B cell (primary cell): ENCODE measurements at regions not wholly inside any gene's neighbourhood (a gene's known extent, or its start where the extent isn't known, plus 50 kb on each side); places are given as distances from the start of the nearest gene placed in this dataset.

Experiments used
- ATAC-seq: fragments of 200-7000 bp; cut with Tn5 transposase; one replicate; pipeline ENCODE4 v1.10.0; 2021; ENCODE audit warnings: low read depth, mild to moderate bottlenecking, moderate number of reproducible peaks, moderate library complexity
- CTCF ChIA-PET: fragments of 350-600 bp; sonication (Branson Sonifier 250); formaldehyde crosslinking; loops from one replicate; lab custom pipeline; 2021; ENCODE audit warnings: antibody characterized with exemption, inconsistent platforms; lab: Charles Lee
- POLR2A ChIA-PET: fragments of 350-600 bp; sonication (Branson Sonifier 250); formaldehyde crosslinking; loops from one replicate; lab custom pipeline; 2021; ENCODE audit warnings: antibody characterized with exemption; lab: Charles Lee
- DNase-seq: peaks from one replicate; pipeline ENCODE4 v3.0.0; 2013
- H2AFZ ChIP-seq: 2 replicates; pipeline ENCODE4 v1.6.1; 2012; ENCODE audit warnings: mild to moderate bottlenecking, low read depth, low read length; ENCODE audit not compliant: insufficient read depth, poor library complexity, severe bottlenecking
- H3K27ac ChIP-seq, 2 donors: 1 replicate in 1 of 2; 2 replicates in 1 of 2; pipeline ENCODE4 v1.5.1; 2012 to 2013; ENCODE audit warnings: low read length in 2 of 2, mild to moderate bottlenecking in 2 of 2, moderate library complexity in 1 of 2
- H3K27me3 ChIP-seq, 4 experiments: fragments of 200-600 bp in 1 of 4; sonication (generic) in 1 of 4; replicated peaks in 1 of 4; 1 replicate in 2 of 4; 2 replicates in 2 of 4; pipeline versions ENCODE4 v1.6.1 to v1.7.0; 2013 to 2016; ENCODE audit warnings: low read length in 3 of 4, mild to moderate bottlenecking in 2 of 4, mixed read lengths in 1 of 4, moderate library complexity in 1 of 4; ENCODE audit not compliant: insufficient read depth in 4 of 4, control insufficient read depth in 3 of 4; ENCODE audit errors: control extremely low read depth in 1 of 4
- H3K36me3 ChIP-seq, 2 experiments: replicated peaks in 1 of 2; 1 replicate in 1 of 2; 2 replicates in 1 of 2; pipeline versions ENCODE4 v1.6.1 to v1.7.1; 2013; ENCODE audit warnings: low read length in 1 of 2; ENCODE audit not compliant: insufficient read depth in 2 of 2, control insufficient read depth in 1 of 2; ENCODE audit errors: control extremely low read depth in 1 of 2, extremely low read depth in 1 of 2
- H3K4me1 ChIP-seq, 2 donors: fragments of 200-600 bp in 1 of 2; sonication (generic) in 1 of 2; 1 replicate in 1 of 2; 2 replicates in 1 of 2; pipeline versions ENCODE4 v1.5.1 to v1.6.1; 2013 to 2017; ENCODE audit warnings: low read length in 2 of 2; ENCODE audit not compliant: control insufficient read depth in 2 of 2, insufficient read depth in 2 of 2
- H3K4me2 ChIP-seq: replicated peaks from 2 replicates; pipeline ENCODE3; 2012; ENCODE audit warnings: mild to moderate bottlenecking, low read depth, low read length; ENCODE audit not compliant: poor library complexity, severe bottlenecking
- H3K4me3 ChIP-seq, 5 experiments: fragments of 200-600 bp in 1 of 5; sonication (generic) in 1 of 5; 1 replicate in 3 of 5; 2 replicates in 2 of 5; pipeline versions ENCODE4 v1.5.1 to v1.7.0; 2011 to 2016; ENCODE audit warnings: low read length in 4 of 5, mild to moderate bottlenecking in 4 of 5, low read depth in 2 of 5, control low read depth in 1 of 5, moderate library complexity in 1 of 5; ENCODE audit not compliant: insufficient read depth in 1 of 5; ENCODE audit errors: control extremely low read depth in 1 of 5, extremely low read depth in 1 of 5
- H3K79me2 ChIP-seq: fragments of 200-600 bp; sonication (generic); one replicate; pipeline ENCODE4 v1.6.0; 2016; ENCODE audit warnings: low read length; ENCODE audit not compliant: control insufficient read depth, insufficient read depth
- H3K9ac ChIP-seq: fragments of 200-600 bp; sonication (generic); 2 replicates; pipeline ENCODE4 v1.6.1; 2017; ENCODE audit warnings: mild to moderate bottlenecking, low read length, moderate library complexity
- H3K9me3 ChIP-seq, 3 donors: one replicate each; pipeline versions ENCODE4 v1.6.1 to v1.7.1; 2013; ENCODE audit warnings: low read length in 2 of 3; ENCODE audit not compliant: control insufficient read depth in 2 of 3, insufficient read depth in 1 of 3; ENCODE audit errors: control extremely low read depth in 1 of 3
- H4K20me1 ChIP-seq: 2 replicates; pipeline ENCODE4 v1.6.0; 2012; ENCODE audit warnings: mild to moderate bottlenecking, low read length; ENCODE audit not compliant: insufficient read depth, control insufficient read depth, poor library complexity, severe bottlenecking
- H3K27ac Mint-ChIP-seq: one replicate; pipeline ENCODE4 v1.8.0; 2021; ENCODE audit warnings: mixed read lengths
- H3K27me3 Mint-ChIP-seq: one replicate; pipeline ENCODE4 v1.8.0; 2021; ENCODE audit warnings: mixed read lengths
- H3K4me1 Mint-ChIP-seq: one replicate; pipeline ENCODE4 v1.8.0; 2021; ENCODE audit warnings: mixed read lengths
- H3K4me3 Mint-ChIP-seq: one replicate; pipeline ENCODE4 v1.8.0; 2021; ENCODE audit warnings: mixed read lengths
- H3K9me3 Mint-ChIP-seq: one replicate; pipeline ENCODE4 v1.8.0; 2022; ENCODE audit warnings: mixed read lengths; ENCODE audit not compliant: insufficient read depth
- EZH2 ChIP-seq: IDR thresholded peaks from 2 replicates; pipeline ENCODE4 v1.6.1; 2012; ENCODE audit warnings: borderline replicate concordance, low read depth, mild to moderate bottlenecking, moderate library complexity, low read length; ENCODE audit not compliant: insufficient read depth, poor library complexity, severe bottlenecking
- WGBS: methylation state at CpG from one replicate; pipeline ENCODE4 v1.1.5; 2013; ENCODE audit warnings: missing lambda C conversion rate; ENCODE audit not compliant: insufficient coverage; 5-methylcytosine and 5-hydroxymethylcytosine counted together
- intact Hi-C: fragments of 100-400 bp; cut with micrococcal nuclease; formaldehyde crosslinking; loops from one replicate; pipeline ENCODE4 v1.10.0; 2022
- TF ChIP-seq, protein P1 (sequence below): fragments of 200-600 bp; IDR thresholded peaks from one replicate; pipeline ENCODE4 v1.8.0; 2022; ENCODE audit warnings: antibody characterized with exemption, mild to moderate bottlenecking

- TF ChIP-seq, protein P1, sequence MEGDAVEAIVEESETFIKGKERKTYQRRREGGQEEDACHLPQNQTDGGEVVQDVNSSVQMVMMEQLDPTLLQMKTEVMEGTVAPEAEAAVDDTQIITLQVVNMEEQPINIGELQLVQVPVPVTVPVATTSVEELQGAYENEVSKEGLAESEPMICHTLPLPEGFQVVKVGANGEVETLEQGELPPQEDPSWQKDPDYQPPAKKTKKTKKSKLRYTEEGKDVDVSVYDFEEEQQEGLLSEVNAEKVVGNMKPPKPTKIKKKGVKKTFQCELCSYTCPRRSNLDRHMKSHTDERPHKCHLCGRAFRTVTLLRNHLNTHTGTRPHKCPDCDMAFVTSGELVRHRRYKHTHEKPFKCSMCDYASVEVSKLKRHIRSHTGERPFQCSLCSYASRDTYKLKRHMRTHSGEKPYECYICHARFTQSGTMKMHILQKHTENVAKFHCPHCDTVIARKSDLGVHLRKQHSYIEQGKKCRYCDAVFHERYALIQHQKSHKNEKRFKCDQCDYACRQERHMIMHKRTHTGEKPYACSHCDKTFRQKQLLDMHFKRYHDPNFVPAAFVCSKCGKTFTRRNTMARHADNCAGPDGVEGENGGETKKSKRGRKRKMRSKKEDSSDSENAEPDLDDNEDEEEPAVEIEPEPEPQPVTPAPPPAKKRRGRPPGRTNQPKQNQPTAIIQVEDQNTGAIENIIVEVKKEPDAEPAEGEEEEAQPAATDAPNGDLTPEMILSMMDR = no peak
- no peak for TF ChIP-seq EZH2
- H3K9me3 ChIP-seq = no peaks in the 10 kb centered on the region
- Mint-ChIP-seq H3K4me3 (no peak overlapping the region), H3K27me3 (no peaks in the 10 kb centered on the region), H3K27ac (no peak overlapping the region), H3K4me1 (no peaks in the 10 kb centered on the region), H3K9me3 (peaks cover 3% of the 10 kb centered on the region)
- intact Hi-C loops = no loop called here
- no peak overlapping the region for H3K27ac ChIP-seq
- ATAC-seq = no peak
- no peaks in the 10 kb centered on the region for H3K36me3 ChIP-seq
- H3K79me2 ChIP-seq = no peaks in the 10 kb centered on the region
- POLR2A ChIA-PET = no interaction called here
- CTCF ChIA-PET = no interaction called here
- H4K20me1 ChIP-seq = no peaks in the 10 kb centered on the region
- no peak overlapping the region for H2AFZ ChIP-seq
- 100% methylated on average over 1 of the region's 6 CpGs for WGBS
- no peak overlapping the region for H3K4me2 ChIP-seq
- H3K4me3 ChIP-seq = no peak overlapping the region
- H3K9ac ChIP-seq = no peak overlapping the region
- H3K4me1 ChIP-seq = no peaks in the 10 kb centered on the region
- H3K27me3 ChIP-seq = no peaks in the 10 kb centered on the region
- DNase-seq = no peak
These were observed 134.3 kb upstream of the DSEL start for GRCh38 chr18:67650686-67651385.

GRCh38 chr18:67646890-67647289 lies 130.4 kb upstream of the DSEL start:
- no peaks in the 10 kb centered on the region for H3K4me1 ChIP-seq
- Mint-ChIP-seq H3K27ac (no peak overlapping the region), H3K4me1 (no peaks in the 10 kb centered on the region), H3K4me3 (no peak overlapping the region), H3K9me3 (peaks cover 7% of the 10 kb centered on the region), H3K27me3 (no peaks in the 10 kb centered on the region)
- no peak overlapping the region for H3K27ac ChIP-seq
- ATAC-seq = no peak
- ChIA-PET POLR2A (no interaction called here), CTCF (interaction anchor here (0.6 kb wide), 1 partner anchor 272 kb away, joined by 4 read pairs; no protein-coding TSS in a partner anchor)
- no peak overlapping the region for H2AFZ ChIP-seq
- H3K79me2 ChIP-seq = no peaks in the 10 kb centered on the region
- H4K20me1 ChIP-seq = no peaks in the 10 kb centered on the region
- no peaks in the 10 kb centered on the region for H3K36me3 ChIP-seq
- no peak overlapping the region for H3K4me2 ChIP-seq
- no peak for DNase-seq
- TF ChIP-seq, protein P1 = no peak
- no peak for TF ChIP-seq EZH2
- WGBS = no CpG with 5 or more reads among the region's 2 CpGs
- H3K9ac ChIP-seq = no peak overlapping the region
- H3K9me3 ChIP-seq = peaks cover 0 to 4% (median 0%) of the 10 kb centered on the region in 3 donors
- intact Hi-C loops = no loop called here
- no peaks in the 10 kb centered on the region for H3K27me3 ChIP-seq
- no peak overlapping the region for H3K4me3 ChIP-seq
